ENCODE measurements at regions not wholly inside any gene's neighbourhood (a gene's known extent, or its start where the extent isn't known, plus 50 kb on each side); places are given as distances from the start of the nearest gene placed in this dataset.

DNA sequence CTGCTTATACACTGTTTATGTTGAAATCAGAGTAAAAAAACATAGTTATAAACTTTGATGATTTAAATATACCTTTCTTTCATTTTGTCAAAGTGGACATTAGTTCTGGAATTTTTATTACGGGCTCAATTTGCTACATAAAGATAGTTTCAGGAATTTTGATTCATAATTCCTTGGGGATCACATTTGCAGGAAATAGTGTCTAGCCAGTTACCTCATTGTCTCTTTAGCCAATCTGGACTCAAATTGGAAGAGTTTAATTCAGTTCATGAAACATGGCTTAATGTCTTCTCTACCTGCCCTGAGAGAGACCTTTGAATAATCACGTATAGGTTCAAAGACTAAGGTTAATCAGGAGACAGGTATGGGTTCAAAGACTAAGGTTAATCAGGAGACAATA lies 262.6 kb downstream of the HGF start:
- H3K36me3 ChIP-seq (ENCODE audit: control insufficient read depth in 2 of 2, extremely low read depth in 1 of 2, insufficient read depth in 2 of 2, low read length in 2 of 2), result no peaks in the 10 kb centered on the region
- H4K20me1 ChIP-seq (replicated peaks; ENCODE audit: control insufficient read depth, extremely low read depth, insufficient read depth, low read length), result no peaks in the 10 kb centered on the region
- TF ChIP-seq, protein P1, sequence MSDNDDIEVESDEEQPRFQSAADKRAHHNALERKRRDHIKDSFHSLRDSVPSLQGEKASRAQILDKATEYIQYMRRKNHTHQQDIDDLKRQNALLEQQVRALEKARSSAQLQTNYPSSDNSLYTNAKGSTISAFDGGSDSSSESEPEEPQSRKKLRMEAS (IDR thresholded peaks at IDR 0.05; ENCODE audit: insufficient read depth, insufficient read length), result no peak
- TF ChIP-seq JUN (IDR thresholded peaks at IDR 0.05; ENCODE audit: borderline replicate concordance, insufficient read depth, insufficient read length, low read depth) (no peak), FOS (IDR thresholded peaks at IDR 0.05; ENCODE audit: borderline replicate concordance, insufficient read depth, low read length) (no peak), EZH2 (IDR thresholded peaks at IDR 0.05; ENCODE audit: borderline replicate concordance, low read depth, low read length, severe bottlenecking) (no peak)
- FAIRE-seq (no peak), DNase-seq (ENCODE audit: low read depth, low spot score) (no peak)
- no peaks in the 10 kb centered on the region for H3K9me1 ChIP-seq (replicated peaks; ENCODE audit: control insufficient read depth, extremely low read depth, insufficient read depth, low read length)
- dilution Hi-C loops (cut with MboI; ENCODE audit: extremely low pct_ligation_motif_present, low sequenced_read_pairs) (loop anchor here (25.0 kb wide), 1 partner anchor 255 kb away; the partner anchor contains the start of gene HGF), intact Hi-C loops (cut with micrococcal nuclease) (no loop called here)
- no peak overlapping the region for H2AFZ ChIP-seq (ENCODE audit: low read depth, low read length)
- H3K79me2 ChIP-seq (ENCODE audit: control insufficient read depth, insufficient read depth, low read length), result no peaks in the 10 kb centered on the region
- H3K27ac ChIP-seq (ENCODE audit: insufficient read depth, low read depth, low read length), result no peak overlapping the region
- no peak overlapping the region for H3K9ac ChIP-seq (replicated peaks; ENCODE audit: extremely low read depth, insufficient read depth, low read length)
- H3K4me1 ChIP-seq (ENCODE audit: control insufficient read depth, extremely low read depth, insufficient read depth, low read length), result no peaks in the 10 kb centered on the region
- CTCF ChIA-PET, result interaction anchor here (1.1 to 1.4 kb wide), 2 partner anchors 451 to 727 kb away, joined by 3 read pairs; no protein-coding TSS in a partner anchor
- H3K4me2 ChIP-seq (ENCODE audit: insufficient read depth, low read length), result no peak overlapping the region
- POLR2A ChIA-PET, result no interaction called here
- no peaks in the 10 kb centered on the region for H3K9me3 ChIP-seq (replicated peaks; ENCODE audit: control insufficient read depth, insufficient read depth, low read length)
- no TSS peak for BruUV-seq (replicated peaks)
- H3K4me3 ChIP-seq (replicated peaks in 1 of 3; ENCODE audit: insufficient read depth in 1 of 3, low read depth in 1 of 3, low read length in 3 of 3), result no peak overlapping the region
- H3K27me3 ChIP-seq (ENCODE audit: control insufficient read depth in 2 of 2, insufficient read depth in 2 of 2, low read length in 2 of 2), result no peaks in the 10 kb centered on the region

DNA sequence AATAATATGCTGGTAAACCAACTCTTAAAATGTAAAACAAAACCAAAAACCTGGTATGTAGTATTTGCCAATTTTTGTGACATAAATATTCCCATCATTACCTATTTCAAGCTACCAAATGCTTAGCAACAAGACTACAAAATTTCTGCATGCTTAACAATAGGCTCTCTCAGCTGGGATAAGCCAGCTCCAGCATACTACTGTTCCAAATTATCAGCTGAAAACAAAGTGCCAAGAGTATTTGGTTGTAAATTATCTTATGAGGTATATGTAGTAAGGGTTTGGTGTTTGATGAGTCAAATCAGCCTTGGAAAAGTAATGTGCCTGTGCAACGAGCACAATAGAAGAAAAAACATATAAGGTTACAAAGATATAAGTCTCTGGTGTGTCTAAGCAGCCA lies 263.2 kb downstream of the HGF start:
- TF ChIP-seq FOS (IDR thresholded peaks at IDR 0.05; ENCODE audit: borderline replicate concordance, insufficient read depth, low read length) (no peak), MYC (IDR thresholded peaks at IDR 0.05; ENCODE audit: low read depth, low read length) (no peak), GATA2 (IDR thresholded peaks at IDR 0.05; ENCODE audit: insufficient read depth, insufficient read length, low read depth, low read length) (no peak), POLR2A (IDR thresholded peaks at IDR 0.05; ENCODE audit: low read depth, low read length) (no peak), JUN (IDR thresholded peaks at IDR 0.05; ENCODE audit: borderline replicate concordance, insufficient read depth, insufficient read length, low read depth) (no peak), POLR2AphosphoS5 (IDR thresholded peaks at IDR 0.05; ENCODE audit: insufficient read depth, low read depth, low read length) (no peak), EZH2 (IDR thresholded peaks at IDR 0.05; ENCODE audit: borderline replicate concordance, low read depth, low read length, severe bottlenecking) (no peak)
- TF ChIP-seq, protein P2, sequence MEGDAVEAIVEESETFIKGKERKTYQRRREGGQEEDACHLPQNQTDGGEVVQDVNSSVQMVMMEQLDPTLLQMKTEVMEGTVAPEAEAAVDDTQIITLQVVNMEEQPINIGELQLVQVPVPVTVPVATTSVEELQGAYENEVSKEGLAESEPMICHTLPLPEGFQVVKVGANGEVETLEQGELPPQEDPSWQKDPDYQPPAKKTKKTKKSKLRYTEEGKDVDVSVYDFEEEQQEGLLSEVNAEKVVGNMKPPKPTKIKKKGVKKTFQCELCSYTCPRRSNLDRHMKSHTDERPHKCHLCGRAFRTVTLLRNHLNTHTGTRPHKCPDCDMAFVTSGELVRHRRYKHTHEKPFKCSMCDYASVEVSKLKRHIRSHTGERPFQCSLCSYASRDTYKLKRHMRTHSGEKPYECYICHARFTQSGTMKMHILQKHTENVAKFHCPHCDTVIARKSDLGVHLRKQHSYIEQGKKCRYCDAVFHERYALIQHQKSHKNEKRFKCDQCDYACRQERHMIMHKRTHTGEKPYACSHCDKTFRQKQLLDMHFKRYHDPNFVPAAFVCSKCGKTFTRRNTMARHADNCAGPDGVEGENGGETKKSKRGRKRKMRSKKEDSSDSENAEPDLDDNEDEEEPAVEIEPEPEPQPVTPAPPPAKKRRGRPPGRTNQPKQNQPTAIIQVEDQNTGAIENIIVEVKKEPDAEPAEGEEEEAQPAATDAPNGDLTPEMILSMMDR (IDR thresholded peaks at IDR 0.05; ENCODE audit: extremely low read depth in 1 of 2, insufficient read depth in 1 of 2, low read depth in 1 of 2, low read length in 2 of 2), result no peak
- TF ChIP-seq, protein P1 (IDR thresholded peaks at IDR 0.05; ENCODE audit: insufficient read depth, insufficient read length), result no peak
- Histone ChIP-seq H3K4me3 (replicated peaks in 1 of 3; ENCODE audit: insufficient read depth in 1 of 3, low read depth in 1 of 3, low read length in 3 of 3) (no peak overlapping the region), H3K9me3 (replicated peaks; ENCODE audit: control insufficient read depth, insufficient read depth, low read length) (no peaks in the 10 kb centered on the region), H3K4me1 (ENCODE audit: control insufficient read depth, extremely low read depth, insufficient read depth, low read length) (no peaks in the 10 kb centered on the region), H3K4me2 (ENCODE audit: insufficient read depth, low read length) (no peak overlapping the region), H3K79me2 (ENCODE audit: control insufficient read depth, insufficient read depth, low read length) (no peaks in the 10 kb centered on the region), H3K9ac (replicated peaks; ENCODE audit: extremely low read depth, insufficient read depth, low read length) (no peak overlapping the region), H2AFZ (ENCODE audit: low read depth, low read length) (no peak overlapping the region), H3K9me1 (replicated peaks; ENCODE audit: control insufficient read depth, extremely low read depth, insufficient read depth, low read length) (no peaks in the 10 kb centered on the region), H4K20me1 (replicated peaks; ENCODE audit: control insufficient read depth, extremely low read depth, insufficient read depth, low read length) (no peaks in the 10 kb centered on the region), H3K27ac (ENCODE audit: insufficient read depth, low read depth, low read length) (no peak overlapping the region), H3K36me3 (ENCODE audit: control insufficient read depth in 2 of 2, extremely low read depth in 1 of 2, insufficient read depth in 2 of 2, low read length in 2 of 2) (no peaks in the 10 kb centered on the region), H3K27me3 (ENCODE audit: control insufficient read depth in 2 of 2, insufficient read depth in 2 of 2, low read length in 2 of 2) (no peaks in the 10 kb centered on the region)
- BruUV-seq (replicated peaks), result no TSS peak
- ChIA-PET CTCF (interaction anchor here (0.9 to 1.4 kb wide), 3 partner anchors 23 to 728 kb away, joined by 3 read pairs; no protein-coding TSS in a partner anchor), POLR2A (no interaction called here)
- FAIRE-seq, result no peak
- dilution Hi-C loops (cut with MboI; ENCODE audit: extremely low pct_ligation_motif_present, low sequenced_read_pairs), result loop anchor here (25.0 kb wide), 1 partner anchor 256 kb away; the partner anchor contains the start of gene HGF
- DNase-seq (ENCODE audit: low read depth, low spot score), result no peak
- intact Hi-C loops (cut with micrococcal nuclease), result no loop called here
